T47D (cell line): ENCODE measurements at regions not wholly inside any gene's neighbourhood (a gene's known extent, or its start where the extent isn't known, plus 50 kb on each side); places are given as distances from the start of the nearest gene placed in this dataset.
"Not testable (repeated sequence)": the region's sequence is repeated elsewhere in the genome, so short reads cannot be mapped to it uniquely, and the experiment has no call there.

Experiments used
- DNase-seq, 2 experiments: peaks; one replicate each; pipeline versions ENCODE4 v3.0.0 to v3.0.0-alpha.2; 2011 to 2012; ENCODE audit warnings: low read depth in 1 of 2, low spot score in 1 of 2
- JUND ChIP-seq: IDR thresholded peaks from 2 replicates; pipeline ENCODE4 v1.6.1; 2012; ENCODE audit warnings: low read depth
- in situ Hi-C: cut with HindIII; loops from 2 replicates; pipeline ENCODE4 v1.10.0; 2016; ENCODE audit warnings: low sequenced_read_pairs, low pct_unique_long_range_greater_than_20kb

- TF ChIP-seq JUND, result no peak
- no peak for DNase-seq
- in situ Hi-C loops, result no loop called here
Observed at GRCh38 chr7:131800008-131800407, 243.6 kb upstream of the PODXL start.

- TF ChIP-seq JUND, result no peak
- DNase-seq, result no peak
- in situ Hi-C loops, result no loop called here
Observed at GRCh38 chr7:131797841-131798240, 241.4 kb upstream of the PODXL start.

- no peak for TF ChIP-seq JUND
- no peak for DNase-seq
- in situ Hi-C loops, result no loop called here
Observed at GRCh38 chr7:131795400-131795799, 239.0 kb upstream of the PODXL start.

- in situ Hi-C loops, result no loop called here
- DNase-seq, result no peak
- no peak for TF ChIP-seq JUND
Observed at GRCh38 chr7:131792311-131792710, 235.9 kb upstream of the PODXL start.

- in situ Hi-C loops, result no loop called here
Observed at GRCh38 chr7:131787101-131787500, 230.7 kb upstream of the PODXL start.

GRCh38 chr7:131786204-131786603 lies 229.8 kb upstream of the PODXL start:
- no peak for TF ChIP-seq JUND
- in situ Hi-C loops, result no loop called here
- DNase-seq, result no peak

More at GRCh38 chr7:131787101-131787500, 230.7 kb upstream of the PODXL start:
- DNase-seq, result no peak
- no peak for TF ChIP-seq JUND

- no peak for DNase-seq
- TF ChIP-seq JUND, result no peak
- in situ Hi-C loops, result no loop called here
Observed at GRCh38 chr7:131778601-131779000, 222.2 kb upstream of the PODXL start.

- no peak for TF ChIP-seq JUND
- in situ Hi-C loops, result no loop called here
- DNase-seq, result no peak
Observed at GRCh38 chr7:131774419-131775220, 218.2 kb upstream of the PODXL start.

GRCh38 chr7:131773413-131773812 lies 217.0 kb upstream of the PODXL start:
- no peak for TF ChIP-seq JUND
- in situ Hi-C loops, result no loop called here
- DNase-seq, result no peak

- in situ Hi-C loops, result no loop called here
- DNase-seq, result no peak
- TF ChIP-seq JUND, result no peak
Observed at GRCh38 chr7:131769241-131769640, 212.8 kb upstream of the PODXL start.

- no peak for TF ChIP-seq JUND
- in situ Hi-C loops, result no loop called here
- no peak for DNase-seq
Observed at GRCh38 chr7:131767591-131767990, 211.2 kb upstream of the PODXL start.

- no peak for DNase-seq
- TF ChIP-seq JUND, result no peak
- in situ Hi-C loops, result no loop called here
Observed at GRCh38 chr7:131765575-131765974, 209.1 kb upstream of the PODXL start.

- TF ChIP-seq JUND, result no peak
- in situ Hi-C loops, result no loop called here
Observed at GRCh38 chr7:131764143-131764775, 207.8 kb upstream of the PODXL start.

GRCh38 chr7:131762753-131763152 lies 206.3 kb upstream of the PODXL start:
- in situ Hi-C loops, result no loop called here
- TF ChIP-seq JUND, result no peak
- DNase-seq, result no peak

More at GRCh38 chr7:131764143-131764775, 207.8 kb upstream of the PODXL start:
- no peak for DNase-seq

GRCh38 chr7:131755801-131756200 lies 199.4 kb upstream of the PODXL start:
- in situ Hi-C loops, DNase-seq: not testable (repeated sequence)
